ENCODE measurements at regions not wholly inside any gene's neighbourhood (a gene's known extent, or its start where the extent isn't known, plus 50 kb on each side); places are given as distances from the start of the nearest gene placed in this dataset.

- TF ChIP-seq POLR2A (IDR thresholded peaks at IDR 0.05) (no peak), CTCF (IDR thresholded peaks at IDR 0.05) (no peak), POLR2AphosphoS5 (IDR thresholded peaks at IDR 0.05) (no peak)
Measured at GRCh38 chr12:91931111-91931510, 214.5 kb downstream of the BTG1 start.

Measured in sigmoid colon (tissue), 4 donors.